ENCODE measurements at regions not wholly inside any gene's neighbourhood (a gene's known extent, or its start where the extent isn't known, plus 50 kb on each side); places are given as distances from the start of the nearest gene placed in this dataset.
"Not testable (repeated sequence)": the region's sequence is repeated elsewhere in the genome, so short reads cannot be mapped to it uniquely, and the experiment has no call there.

GRCh38 chr3:34111361-34111760 lies 312.9 kb downstream of the PDCD6IP start:
- no peak for TF ChIP-seq CTCF (conservative IDR thresholded peaks at IDR 0.05; ENCODE audit: low read length)
- DNase-seq (ENCODE audit: low read depth): no peak
- H3K4me3 ChIP-seq (ENCODE audit: low read length): no peak overlapping the region

- H3K4me3 ChIP-seq (ENCODE audit: low read length); DNase-seq (ENCODE audit: low read depth): not testable (repeated sequence)
Observed at GRCh38 chr3:34112261-34112660, 313.8 kb downstream of the PDCD6IP start.

GRCh38 chr3:34131091-34131490 lies 332.7 kb downstream of the PDCD6IP start:
- TF ChIP-seq CTCF (conservative IDR thresholded peaks at IDR 0.05; ENCODE audit: low read length): no peak

GRCh38 chr3:34132069-34132692 lies 333.8 kb downstream of the PDCD6IP start:
- no peak for TF ChIP-seq CTCF (conservative IDR thresholded peaks at IDR 0.05; ENCODE audit: low read length)
- DNase-seq (ENCODE audit: low read depth): no peak
- no peak overlapping the region for H3K4me3 ChIP-seq (ENCODE audit: low read length)

More at GRCh38 chr3:34131091-34131490, 332.7 kb downstream of the PDCD6IP start:
- no peak overlapping the region for H3K4me3 ChIP-seq (ENCODE audit: low read length)
- DNase-seq (ENCODE audit: low read depth): no peak

- no peak for DNase-seq (ENCODE audit: low read depth)
- TF ChIP-seq CTCF (conservative IDR thresholded peaks at IDR 0.05; ENCODE audit: low read length): no peak
- H3K4me3 ChIP-seq (ENCODE audit: low read length): no peak overlapping the region
Observed at GRCh38 chr3:34139566-34139965, 341.1 kb downstream of the PDCD6IP start.

- no peak for TF ChIP-seq CTCF (conservative IDR thresholded peaks at IDR 0.05; ENCODE audit: low read length)
- DNase-seq (ENCODE audit: low read depth): no peak
- no peak overlapping the region for H3K4me3 ChIP-seq (ENCODE audit: low read length)
Observed at GRCh38 chr3:34140616-34141015, 342.2 kb downstream of the PDCD6IP start.

GRCh38 chr3:34141841-34142337 lies 343.5 kb downstream of the PDCD6IP start:
- no peak for TF ChIP-seq CTCF (conservative IDR thresholded peaks at IDR 0.05; ENCODE audit: low read length)
- no peak overlapping the region for H3K4me3 ChIP-seq (ENCODE audit: low read length)
- DNase-seq (ENCODE audit: low read depth): no peak

All from AG10803 (cell line).